Stimulated activated CD4-positive, alpha-beta T cell treated with anti-CD3 and anti-CD28 coated beads, Interleukin-15, amount 100 ng/mL, for 1 hour (primary cell): ENCODE measurements at regions not wholly inside any gene's neighbourhood (a gene's known extent, or its start where the extent isn't known, plus 50 kb on each side); places are given as distances from the start of the nearest gene placed in this dataset.
"Not testable (repeated sequence)": the region's sequence is repeated elsewhere in the genome, so short reads cannot be mapped to it uniquely, and the experiment has no call there.

Experiments used
- DNase-seq, 2 donors: peaks; one replicate each; pipeline ENCODE4 v3.0.0-alpha.2; 2020; ENCODE audit warnings: low read depth in 1 of 2, low spot score in 1 of 2

DNA sequence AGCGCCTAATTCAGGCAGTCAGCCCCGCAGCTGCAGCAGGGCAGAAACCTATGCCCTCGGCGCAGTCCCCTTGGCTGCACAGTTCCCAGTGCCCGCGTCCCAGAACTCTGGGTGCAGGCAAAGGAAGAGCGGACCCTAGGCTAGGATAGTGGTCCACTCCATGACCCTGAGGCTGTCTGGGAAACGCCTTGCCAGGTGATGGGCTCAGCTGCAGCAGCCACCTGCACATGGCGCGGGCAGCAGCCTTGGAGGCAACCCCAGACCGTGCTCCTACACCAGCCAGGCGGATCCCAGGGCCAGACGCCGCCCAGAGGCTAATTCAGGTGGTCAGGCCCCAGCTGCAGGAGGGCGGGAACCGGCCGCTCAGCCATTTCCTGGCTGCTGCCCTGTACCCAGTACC lies 83.0 kb downstream of the POTEC start:
- not testable (repeated sequence) for DNase-seq

DNA sequence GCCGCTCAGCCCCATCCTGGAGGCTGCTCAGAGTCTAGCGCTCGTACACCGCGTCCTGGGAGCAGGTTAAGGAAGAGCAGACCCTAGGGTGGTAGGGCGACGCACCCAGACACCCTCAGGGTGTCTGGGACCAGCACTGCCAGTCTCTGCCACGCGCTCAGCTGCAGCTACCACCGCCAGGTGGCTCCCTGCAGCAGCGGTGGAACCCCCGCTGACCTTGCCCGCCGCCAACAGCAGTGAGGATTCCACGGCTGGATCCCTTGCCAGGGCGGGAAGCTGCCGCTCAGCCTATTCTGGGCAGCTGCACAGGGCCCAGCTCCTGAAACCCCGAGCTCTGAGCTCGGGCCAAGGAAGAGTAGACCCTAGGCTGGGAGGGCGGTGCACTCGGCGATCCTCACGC lies 83.6 kb downstream of the POTEC start:
- not testable (repeated sequence) for DNase-seq

DNA sequence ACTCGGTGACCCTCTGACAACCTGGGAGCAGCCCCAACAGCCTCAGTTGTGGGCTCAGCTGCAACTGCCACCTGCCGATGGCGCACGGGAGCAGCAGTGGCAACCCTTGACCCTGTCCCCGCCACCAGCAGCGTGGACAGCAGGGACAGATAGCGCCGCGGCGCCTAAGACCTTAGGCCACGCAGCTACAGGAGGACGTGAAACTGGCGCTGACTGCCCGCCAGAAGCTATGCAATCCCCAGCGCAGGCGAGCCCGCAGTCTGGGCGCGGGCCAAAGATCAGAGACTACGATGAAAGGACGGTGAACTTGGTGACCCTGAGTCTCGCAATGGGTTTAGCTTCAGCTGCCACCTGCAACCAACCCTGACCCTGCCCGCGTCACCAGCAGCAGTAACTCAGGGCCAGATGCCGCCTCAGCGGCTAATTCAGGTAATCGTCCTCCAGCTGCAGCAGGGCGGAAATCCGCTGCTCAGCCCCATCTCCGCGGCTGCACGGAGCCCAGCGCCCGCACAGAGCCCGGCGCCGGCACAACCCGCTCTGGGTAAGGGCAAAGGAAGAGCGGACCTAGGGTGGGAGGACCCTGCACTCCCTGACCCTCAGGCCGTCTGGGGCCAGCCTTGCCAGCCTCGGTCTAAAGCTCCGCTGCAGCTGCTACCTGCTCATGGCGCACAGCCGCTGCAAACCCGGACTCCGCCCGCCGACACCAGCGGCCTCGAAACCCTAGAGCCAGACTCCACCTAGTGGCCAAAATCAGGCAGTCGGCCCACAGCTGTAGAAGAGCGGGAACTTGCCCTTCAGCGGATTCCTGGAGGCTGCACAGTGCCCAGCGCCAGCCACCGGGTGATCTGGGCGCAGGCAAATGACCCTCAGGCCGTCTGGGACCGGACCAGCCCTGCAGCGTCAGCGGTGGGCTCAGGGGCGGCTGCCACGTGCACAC lies 85.1 kb downstream of the POTEC start:
- peak in 1 of 2 donors; percentile 57 for DNase-seq

DNA sequence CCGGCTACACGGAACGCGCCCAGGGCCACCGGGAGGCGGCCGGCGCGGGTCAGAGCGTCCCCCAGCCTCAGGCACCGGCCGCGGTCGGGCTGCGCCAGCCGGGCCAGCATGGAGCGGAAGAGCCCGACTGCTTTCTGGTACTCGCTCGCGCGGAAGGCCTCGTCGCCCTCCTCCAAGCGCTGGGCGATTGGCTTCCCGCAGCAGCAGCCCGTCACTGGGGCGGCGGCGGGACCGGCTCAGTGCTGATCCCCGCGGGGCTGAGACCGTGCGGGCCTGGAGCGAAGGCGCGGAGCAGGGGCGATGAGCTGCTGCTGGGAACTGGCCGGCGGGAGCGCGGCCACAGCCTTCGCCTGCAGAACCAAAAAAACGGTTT lies 92.8 kb downstream of the POTEC start:
- not testable (repeated sequence) for DNase-seq

DNA sequence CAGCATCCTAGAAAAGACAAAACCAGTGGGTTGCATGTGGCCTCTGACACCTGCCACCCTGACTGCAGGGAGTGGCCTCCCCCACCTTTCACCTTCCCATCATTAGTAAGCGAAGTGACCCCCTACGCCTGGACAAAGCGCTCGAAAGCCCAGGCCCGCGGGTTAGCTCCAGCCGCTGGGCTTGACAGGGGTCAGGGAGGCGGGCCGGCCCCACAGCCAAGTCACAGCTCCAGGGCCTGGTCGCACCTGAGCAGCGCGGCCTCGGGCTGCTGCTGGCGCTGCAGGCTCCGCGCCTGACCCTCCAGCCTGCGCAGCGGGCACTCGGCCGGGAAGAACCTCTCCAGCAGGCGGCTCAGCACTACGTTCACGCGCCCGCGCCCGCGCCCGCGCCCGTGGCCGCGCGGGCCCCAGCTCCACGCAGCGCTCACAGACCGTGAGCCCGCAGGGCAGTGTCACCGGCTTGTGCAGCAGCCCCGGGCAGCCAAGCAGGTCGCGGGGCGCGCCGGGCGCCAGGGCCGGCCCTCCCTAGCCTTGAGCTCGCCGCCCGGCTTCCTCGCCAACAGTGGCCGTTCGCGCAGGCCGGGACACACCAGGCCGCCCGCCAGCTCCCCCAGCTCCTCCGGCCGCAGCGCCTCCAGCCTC lies 93.3 kb downstream of the POTEC start:
- not testable (repeated sequence) for DNase-seq

DNA sequence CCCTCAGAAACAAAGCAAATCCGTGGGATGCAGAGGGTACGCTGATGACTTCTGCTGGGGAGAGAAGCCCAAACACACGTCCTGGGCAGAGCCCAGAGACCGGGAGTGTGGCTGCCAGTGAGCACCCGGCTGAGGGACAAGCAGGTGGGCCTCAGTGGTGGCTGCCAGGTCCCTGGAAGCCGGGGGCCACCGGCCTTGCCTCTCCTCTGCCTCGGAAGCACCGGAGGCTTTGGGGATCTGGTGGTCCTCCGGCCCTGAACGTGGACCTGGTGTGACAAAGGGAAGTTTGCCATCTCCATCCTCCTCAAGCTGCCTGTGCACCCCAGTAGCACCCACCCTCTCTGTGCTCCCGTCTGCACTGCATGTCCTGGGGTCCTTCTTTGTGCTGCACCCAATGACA lies 94.3 kb downstream of the POTEC start:
- DNase-seq: not testable (repeated sequence)

DNA sequence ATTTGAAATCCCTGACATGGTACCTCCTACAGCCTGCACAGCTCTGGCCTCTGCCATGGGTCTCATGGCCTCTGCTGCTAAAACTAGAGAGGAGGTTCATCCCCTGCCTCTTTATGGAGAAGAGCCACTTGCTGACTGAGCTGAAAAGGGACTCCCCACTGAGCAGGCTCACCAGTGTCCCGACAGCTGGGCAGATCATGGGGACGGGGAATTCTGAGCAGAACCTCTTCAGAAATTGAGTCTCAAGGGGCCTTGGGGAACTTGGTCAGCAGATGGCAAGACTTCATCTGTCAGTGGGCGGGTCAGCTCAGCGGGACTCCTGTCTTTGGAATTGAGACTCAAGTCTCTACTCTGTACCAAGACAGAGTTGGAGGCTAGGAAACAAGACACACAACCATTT lies 95.7 kb downstream of the POTEC start:
- not testable (repeated sequence) for DNase-seq

DNA sequence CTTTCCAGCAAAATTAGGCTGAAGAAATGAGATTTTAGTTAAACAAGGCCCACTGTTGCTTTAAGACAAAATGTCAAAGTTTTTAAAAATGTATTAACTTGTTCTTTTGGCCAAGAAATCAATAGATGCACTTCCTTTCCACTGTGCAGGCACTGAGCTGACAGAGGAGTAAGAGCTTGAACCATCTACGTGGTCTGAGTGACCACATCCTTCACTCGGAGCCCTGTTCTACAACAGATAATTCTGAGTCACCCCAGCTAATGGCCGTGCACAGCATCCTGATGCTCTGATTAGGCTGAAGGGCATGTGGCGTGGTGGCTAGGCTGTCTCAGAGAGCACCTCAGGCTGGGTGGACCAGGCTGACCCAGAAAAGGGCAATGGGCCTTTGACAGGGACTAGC lies 107.9 kb downstream of the POTEC start:
- not testable (repeated sequence) for DNase-seq

DNA sequence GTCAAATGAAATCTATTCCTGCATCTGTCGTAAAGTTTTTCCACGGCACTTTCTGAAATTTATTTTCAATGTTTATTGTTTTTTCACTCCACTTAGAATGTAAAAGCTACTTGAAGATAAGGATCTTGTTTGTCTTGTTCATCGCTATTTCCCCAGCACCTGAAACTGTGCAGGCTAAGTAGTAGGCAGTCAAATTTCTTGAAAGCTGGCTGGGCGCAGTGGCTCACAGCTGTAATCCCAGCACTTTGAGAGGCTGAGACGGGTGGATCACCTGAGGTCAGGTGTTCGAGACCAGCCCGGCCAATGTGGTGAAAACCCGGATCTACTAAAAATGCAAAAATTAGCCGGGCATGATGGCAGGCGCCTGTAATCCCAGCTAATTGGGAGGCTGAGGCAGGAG lies 111.0 kb downstream of the POTEC start:
- DNase-seq: not testable (repeated sequence)

DNA sequence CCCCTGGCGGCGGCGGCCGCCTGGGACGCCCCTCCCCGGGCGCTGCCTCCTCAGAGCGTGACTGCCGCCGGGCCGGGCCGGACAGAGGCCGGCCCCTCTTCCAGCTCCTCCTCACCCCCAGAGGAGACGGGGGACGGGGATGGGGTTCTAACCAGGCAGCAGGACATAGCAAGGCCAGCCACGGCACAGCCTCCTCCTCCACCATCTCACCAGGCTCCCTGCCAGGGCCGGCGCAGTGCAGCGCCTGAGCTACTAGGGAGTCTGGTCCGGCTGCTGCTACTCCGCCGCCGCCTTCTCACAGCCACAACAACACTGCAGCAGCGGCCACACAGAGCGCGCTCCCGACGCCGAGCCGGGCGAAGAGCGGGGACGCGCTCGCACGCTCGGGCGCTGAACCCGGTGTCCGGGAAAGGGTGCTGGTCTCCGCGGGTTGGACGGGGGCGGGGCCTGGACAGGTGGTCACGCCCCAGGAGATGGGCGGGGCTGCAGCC lies 112.3 kb downstream of the POTEC start:
- peak; percentile 29 to 38 for DNase-seq

DNA sequence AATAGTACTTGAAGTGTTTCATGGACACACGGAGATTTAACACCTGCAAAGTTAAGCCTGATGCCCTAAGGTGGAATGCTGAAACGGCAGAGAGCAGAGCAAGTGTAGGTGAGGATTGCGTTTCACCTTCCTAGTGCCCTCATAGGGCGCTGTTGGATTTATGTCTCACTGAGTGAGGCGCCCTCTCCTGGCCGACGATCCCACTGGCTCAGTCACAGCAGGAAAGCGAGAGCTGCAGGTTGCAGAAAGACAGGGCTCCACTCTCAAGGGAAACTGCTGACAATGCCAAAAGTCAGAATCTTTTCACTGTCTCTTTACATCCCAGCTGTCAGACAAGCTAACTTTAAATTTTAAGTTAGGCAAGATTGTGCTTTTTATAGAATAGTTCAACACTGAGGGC lies 127.6 kb downstream of the POTEC start:
- DNase-seq: peak; percentile 12 to 23

DNA sequence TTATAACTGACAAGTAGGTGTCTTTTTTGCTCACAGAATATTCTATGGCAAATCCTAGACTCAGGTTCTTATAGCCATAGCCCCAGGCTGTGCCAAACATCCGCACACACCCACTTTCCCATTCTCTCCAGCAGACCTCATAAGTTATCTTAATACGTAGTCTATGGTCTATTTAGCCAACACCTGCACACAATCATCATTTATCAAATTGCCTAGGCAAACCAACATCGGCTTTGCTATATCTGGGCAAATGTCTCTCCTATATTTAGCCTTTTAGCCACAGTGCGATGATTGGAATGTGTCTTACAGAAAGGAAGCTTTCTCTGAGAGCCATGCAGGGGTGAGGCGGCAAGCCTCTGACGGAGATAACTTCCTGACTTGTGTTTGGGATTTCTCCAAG lies 128.0 kb downstream of the POTEC start:
- DNase-seq: not testable (repeated sequence)

DNA sequence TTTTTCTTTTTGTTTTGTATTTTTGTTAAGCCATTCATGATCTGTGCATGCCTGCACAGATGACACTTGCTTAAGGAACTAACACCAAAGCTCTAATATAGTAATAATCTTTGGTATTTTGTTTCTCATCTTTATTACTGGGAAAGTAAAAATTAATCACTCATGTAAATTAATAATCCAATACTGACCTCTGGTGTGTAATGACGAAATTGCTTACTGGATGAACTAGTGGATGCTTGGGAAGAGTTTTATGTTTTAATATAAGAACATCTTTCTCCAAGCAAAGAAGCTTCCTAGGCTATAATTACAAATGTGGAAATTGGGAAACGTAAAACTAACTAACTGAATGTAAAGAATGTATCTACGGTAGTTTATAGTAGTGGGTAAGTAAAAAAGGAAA lies 147.9 kb downstream of the POTEC start:
- not testable (repeated sequence) for DNase-seq

DNA sequence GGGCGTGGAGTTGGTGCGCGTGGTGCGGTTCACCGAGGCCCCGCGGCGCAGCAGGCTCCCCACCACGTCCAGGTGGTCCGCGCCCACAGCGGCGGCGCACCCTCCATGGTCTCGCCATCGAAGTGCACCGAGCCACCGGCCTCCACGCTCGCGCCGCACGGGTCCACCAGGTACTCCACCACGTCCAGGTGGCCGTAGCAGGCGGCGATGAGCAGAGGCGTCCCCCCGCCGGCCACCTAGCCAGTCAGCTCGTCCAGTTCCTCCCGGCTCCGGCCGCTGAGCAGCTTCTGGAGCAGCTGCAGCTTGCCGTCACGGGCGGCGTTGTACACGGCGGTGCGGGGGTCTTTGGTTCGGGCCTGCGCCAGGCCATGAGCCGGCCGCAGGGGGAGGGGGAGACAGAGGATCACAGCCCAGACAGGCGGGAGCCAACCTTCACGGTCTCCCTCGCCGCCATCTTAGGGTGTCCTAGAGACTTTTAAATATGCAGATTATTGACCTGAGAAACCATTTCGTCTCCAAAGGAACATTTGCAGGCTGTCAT lies 149.8 kb downstream of the POTEC start:
- DNase-seq: not testable (repeated sequence)

DNA sequence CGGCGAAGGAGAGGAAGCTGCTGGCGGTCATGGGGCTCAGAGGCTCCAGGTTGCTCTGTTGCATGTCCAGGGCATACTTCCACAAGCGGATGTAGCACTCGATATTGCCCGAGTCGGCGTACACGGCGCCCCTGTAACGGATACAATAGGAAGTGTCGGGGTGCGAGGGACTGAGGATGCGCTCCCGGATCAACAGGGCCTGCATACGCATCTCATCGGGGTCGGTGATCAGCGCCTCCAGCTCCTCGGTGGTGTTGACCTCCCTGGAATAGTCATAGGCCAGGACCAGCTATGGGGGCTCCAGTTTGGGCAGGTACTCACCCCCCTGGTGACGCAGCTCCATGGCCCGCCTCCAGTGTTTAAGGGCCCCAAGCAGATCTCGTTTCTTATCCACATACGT lies 150.8 kb downstream of the POTEC start:
- not testable (repeated sequence) for DNase-seq

DNA sequence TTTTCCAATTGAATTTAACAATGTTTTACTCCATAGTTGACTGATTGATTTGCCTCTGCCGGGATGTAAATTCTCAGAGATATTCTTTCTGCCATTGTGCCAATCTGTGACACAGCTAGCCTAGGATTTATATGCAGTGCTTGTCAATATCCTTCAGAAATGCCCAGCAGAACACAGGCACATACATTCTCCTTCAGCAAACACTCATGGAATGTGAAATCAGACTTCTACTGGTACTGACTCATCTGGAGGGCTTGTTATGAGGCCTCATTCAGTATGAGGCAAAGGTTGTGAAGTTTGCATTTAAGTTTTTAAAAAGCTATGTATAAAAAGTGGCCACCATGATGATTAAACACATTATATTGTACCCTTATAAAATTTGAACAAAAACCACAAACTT lies 158.4 kb downstream of the POTEC start:
- DNase-seq: not testable (repeated sequence)

DNA sequence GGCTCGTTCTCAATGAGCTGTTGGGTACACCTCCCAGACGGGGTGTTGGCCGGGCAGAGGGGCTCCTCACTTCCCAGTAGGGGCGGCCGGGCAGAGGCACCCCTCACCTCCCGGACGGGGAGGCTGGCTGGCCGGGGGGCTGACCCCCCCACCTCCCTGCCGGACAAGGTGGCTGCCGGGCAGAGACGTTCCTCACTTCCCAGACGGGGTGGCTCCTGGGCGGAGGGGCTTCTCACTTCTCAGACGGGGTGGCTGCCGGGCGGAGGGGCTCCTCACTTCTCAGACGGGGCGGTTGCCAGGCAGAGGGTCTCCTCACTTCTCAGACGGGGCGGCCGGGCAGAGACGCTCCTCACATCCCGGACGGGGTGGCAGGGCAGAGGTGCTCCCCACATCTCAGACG lies 160.7 kb downstream of the POTEC start:
- not testable (repeated sequence) for DNase-seq

DNA sequence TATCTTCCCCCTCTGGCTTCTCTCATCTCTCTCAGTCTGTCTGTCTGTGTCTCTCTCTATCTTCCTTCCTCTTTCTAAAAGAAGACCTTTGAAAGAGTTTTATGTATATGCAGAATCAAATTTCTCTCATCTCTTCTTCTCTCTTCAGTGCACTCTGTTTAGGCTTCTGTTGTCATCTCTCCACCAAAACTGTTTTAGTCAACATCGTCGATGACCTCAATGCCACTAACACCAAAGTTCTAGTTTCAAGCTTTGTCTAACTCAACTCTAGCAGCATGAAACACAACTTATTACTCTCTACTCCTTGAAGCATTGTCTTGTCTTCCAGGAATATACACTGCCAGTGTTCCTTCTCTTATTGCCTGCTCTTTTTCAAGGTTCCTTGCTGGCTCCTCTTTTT lies 163.9 kb downstream of the POTEC start:
- DNase-seq: not testable (repeated sequence)

DNA sequence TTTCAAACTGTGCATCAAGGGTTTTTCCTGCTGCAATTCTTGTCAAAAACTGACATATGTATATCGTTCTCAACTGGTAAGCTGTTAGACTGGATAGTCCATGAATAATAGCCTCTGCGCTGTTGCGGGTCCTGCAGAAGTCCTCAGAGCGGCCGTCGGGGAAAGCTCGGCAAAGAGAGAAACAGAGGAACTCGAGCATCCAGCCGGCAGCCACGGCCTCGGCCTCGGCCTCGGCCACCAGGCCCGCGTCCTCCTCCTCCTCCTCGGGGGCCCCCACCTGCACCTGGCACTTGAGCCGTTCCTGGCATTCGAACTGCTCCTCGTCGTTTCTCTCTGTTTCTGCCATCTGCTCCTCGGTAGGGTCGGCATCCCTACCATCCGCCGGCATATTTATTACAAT lies 165.0 kb downstream of the POTEC start:
- not testable (repeated sequence) for DNase-seq

DNA sequence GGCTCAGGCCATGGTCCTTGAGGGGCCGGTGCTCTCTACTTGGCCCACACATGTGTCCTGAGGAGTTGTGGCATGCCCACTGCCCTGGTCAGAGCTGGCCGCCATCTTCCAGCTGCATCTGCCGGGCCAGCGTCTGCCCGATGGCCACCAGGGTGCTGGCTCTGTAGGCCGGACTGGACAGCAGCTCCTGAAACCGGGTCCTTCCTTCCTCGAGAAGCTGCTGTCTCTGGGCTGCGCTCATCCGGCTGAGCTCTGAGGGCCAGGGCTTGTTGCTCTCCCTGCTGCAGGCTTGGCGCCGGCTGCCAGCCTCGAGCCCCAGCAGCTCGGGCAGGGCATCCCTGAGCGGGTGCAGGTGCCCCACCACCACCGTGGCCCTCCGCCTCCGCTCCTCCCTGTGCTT lies 182.1 kb downstream of the POTEC start:
- not testable (repeated sequence) for DNase-seq

DNA sequence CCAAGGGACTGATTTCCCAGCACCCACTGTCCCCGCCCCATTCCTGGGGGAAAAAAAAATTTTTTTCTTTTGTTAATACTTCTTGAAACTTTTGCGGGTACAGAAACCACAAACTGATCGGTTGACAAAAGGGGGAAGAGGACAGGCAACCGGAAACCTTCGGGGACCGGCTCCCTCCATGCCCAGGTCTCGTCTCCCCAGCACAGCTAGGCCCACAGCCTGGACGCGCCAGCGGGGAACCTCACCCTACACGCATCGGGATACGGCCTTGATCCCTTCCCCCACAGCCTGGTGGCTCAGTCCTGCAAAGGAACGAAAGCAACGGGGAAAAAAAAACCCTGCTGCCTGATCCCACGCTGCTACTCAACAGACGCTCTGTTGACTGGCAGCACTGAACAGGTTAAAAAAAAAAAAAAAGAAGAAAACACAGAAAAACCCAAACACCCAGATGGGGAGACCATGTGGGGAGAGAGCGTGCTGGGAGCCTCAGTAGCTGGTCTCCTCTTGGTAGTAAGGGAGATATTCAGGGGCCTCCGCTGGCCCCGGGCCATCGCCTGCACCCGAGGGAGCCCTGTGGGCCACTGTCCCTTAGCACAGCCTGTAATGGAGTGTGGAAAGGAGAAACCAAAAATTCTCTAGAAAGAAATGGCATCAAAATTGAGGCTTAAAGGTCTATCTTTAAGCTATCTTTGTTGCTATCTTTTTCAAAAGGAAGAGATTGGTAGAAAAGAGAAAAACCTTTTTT lies 185.7 kb downstream of the POTEC start:
- not testable (repeated sequence) for DNase-seq
